Caki2 (cell line): ENCODE measurements at regions not wholly inside any gene's neighbourhood (a gene's known extent, or its start where the extent isn't known, plus 50 kb on each side); places are given as distances from the start of the nearest gene placed in this dataset.

Source experiments
- DNase-seq: peaks from one replicate; pipeline ENCODE4 v3.0.0-alpha.2; 2015; ENCODE audit warnings: low read depth
- in situ Hi-C: cut with HindIII; loops from 2 replicates; pipeline ENCODE4 v1.10.0; 2016; ENCODE audit warnings: low sequenced_read_pairs, low pct_unique_long_range_greater_than_20kb, mixed read lengths

DNA sequence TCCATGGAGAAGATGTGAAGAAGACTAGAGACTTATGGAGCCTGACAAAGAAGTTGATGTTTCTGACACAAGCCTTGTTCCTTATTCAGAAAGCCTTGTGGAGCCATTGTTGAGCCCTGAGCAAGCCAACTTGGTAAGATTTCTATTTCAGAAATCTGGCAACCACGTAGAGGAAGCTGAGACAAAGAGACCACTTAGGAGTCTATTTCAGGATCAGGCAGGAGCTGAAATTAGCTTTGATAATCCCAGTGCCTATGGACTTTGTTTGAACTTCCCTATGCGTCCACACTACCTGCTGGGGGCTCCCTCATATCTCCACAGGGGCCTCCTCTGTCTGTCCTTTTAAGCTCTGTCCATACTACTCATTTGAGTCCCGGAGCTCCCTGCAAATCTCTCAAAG lies 540.0 kb upstream of the GOT2 start:
- in situ Hi-C loops = no loop called here
- DNase-seq = no peak

DNA sequence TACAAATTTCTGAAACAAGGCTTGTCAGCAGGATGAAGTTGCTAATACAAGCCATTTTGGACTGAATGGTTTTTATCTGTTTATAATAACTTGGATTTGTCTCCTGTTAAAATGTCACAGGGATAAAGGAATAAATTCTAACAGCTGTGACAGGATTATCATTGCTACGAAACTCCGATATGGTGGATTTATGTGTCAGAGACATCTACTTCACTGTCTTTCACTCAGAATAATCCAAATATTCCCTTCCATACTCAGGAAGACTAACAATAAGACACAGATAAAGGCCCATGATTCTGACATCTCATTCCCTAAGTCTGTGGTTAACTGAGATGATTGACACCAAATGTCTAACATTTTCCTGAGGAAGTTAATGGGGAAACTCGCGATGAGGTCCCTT lies 529.8 kb upstream of the GOT2 start:
- no peak for DNase-seq
- in situ Hi-C loops = no loop called here

DNA sequence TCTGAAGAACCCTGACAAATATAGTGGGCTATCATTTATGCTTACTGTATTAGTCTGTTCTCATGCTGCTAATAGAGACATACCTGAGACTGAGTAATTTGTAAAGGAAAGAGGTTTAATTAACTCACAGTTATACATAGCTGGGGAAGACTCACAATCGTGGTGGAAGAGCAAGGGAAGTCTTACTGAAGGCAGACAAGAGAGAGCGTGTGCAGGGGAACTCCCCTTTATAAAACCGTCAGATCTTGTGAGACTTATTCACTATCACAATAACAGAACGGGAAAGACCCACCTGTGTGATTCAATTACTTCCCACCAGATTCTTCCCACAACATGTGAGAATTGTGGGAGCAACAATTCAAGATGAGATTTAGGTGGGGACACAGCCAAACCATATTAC lies 526.8 kb upstream of the GOT2 start:
- in situ Hi-C loops = no loop called here
- no peak for DNase-seq

GRCh38 chr16:59259950-59260319 lies 525.8 kb upstream of the GOT2 start:
- in situ Hi-C loops = no loop called here
- DNase-seq = no peak

GRCh38 chr16:59259074-59259949 lies 525.2 kb upstream of the GOT2 start:
- in situ Hi-C loops = no loop called here

GRCh38 chr16:59252317-59252716 lies 518.2 kb upstream of the GOT2 start:
- in situ Hi-C loops = no loop called here
- DNase-seq = no peak

More at GRCh38 chr16:59259074-59259949, 525.2 kb upstream of the GOT2 start:
- DNase-seq = no peak

- in situ Hi-C loops = no loop called here
- no peak for DNase-seq
Observed at GRCh38 chr16:59249011-59249410, 514.9 kb upstream of the GOT2 start.

GRCh38 chr16:59242556-59242955 lies 508.4 kb upstream of the GOT2 start:
- in situ Hi-C loops = no loop called here
- DNase-seq = no peak

DNA sequence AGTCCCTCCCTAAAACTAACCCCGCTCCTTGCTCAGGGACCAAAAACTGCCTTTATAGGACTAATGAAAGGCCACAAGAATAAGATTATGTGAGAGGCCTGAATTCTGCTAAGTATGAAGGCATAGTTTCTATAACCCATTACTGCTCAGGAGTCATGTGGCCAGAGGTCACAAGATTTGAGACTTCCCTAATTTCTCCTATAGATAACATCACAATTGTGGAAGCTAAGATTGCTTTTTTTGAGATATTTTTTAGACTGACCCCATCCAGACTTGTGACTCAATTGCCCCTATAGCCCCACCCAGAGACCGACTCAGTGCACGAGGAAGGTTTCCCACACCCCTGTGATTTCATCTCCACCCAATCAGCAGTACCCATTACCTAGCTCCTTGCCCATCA lies 504.1 kb upstream of the GOT2 start:
- in situ Hi-C loops = no loop called here
- DNase-seq = no peak

- in situ Hi-C loops = no loop called here
- DNase-seq = no peak
Observed at GRCh38 chr16:59236804-59237458, 502.8 kb upstream of the GOT2 start.

- DNase-seq = no peak
- in situ Hi-C loops = no loop called here
Observed at GRCh38 chr16:59224401-59224800, 490.3 kb upstream of the GOT2 start.

DNA sequence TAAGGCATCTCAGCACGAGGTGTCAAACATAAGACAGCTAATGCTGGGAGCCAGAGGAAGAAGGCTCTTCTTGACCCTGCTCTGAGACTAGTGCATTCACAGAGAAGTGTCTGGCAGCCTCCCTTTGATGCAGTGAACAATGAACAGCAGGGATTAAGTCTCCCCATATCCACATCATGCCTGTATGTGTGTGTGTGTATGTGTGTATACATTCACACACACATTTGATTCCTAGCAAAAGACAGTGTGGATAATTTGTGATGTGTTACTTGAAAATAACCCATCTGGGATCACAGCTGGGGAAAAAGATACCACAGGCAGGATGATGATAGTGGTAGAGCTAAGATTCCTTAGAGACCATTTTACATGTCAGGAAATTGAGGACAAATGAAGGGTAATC lies 485.9 kb upstream of the GOT2 start:
- in situ Hi-C loops = no loop called here

GRCh38 chr16:59216291-59216690 lies 482.2 kb upstream of the GOT2 start:
- in situ Hi-C loops = no loop called here
- no peak for DNase-seq

More for the DNA sequence above, 485.9 kb upstream of the GOT2 start:
- no peak for DNase-seq

GRCh38 chr16:59214455-59214854 lies 480.3 kb upstream of the GOT2 start:
- in situ Hi-C loops = no loop called here
- no peak for DNase-seq

GRCh38 chr16:59213952-59214351 lies 479.8 kb upstream of the GOT2 start:
- no peak for DNase-seq
- in situ Hi-C loops = no loop called here

GRCh38 chr16:59212492-59213024 lies 478.4 kb upstream of the GOT2 start:
- in situ Hi-C loops = no loop called here

GRCh38 chr16:59210955-59211541 lies 476.9 kb upstream of the GOT2 start:
- in situ Hi-C loops = no loop called here
- DNase-seq = peak; percentile 77

More at GRCh38 chr16:59212492-59213024, 478.4 kb upstream of the GOT2 start:
- no peak for DNase-seq

GRCh38 chr16:59205403-59205802 lies 471.3 kb upstream of the GOT2 start:
- in situ Hi-C loops = no loop called here

DNA sequence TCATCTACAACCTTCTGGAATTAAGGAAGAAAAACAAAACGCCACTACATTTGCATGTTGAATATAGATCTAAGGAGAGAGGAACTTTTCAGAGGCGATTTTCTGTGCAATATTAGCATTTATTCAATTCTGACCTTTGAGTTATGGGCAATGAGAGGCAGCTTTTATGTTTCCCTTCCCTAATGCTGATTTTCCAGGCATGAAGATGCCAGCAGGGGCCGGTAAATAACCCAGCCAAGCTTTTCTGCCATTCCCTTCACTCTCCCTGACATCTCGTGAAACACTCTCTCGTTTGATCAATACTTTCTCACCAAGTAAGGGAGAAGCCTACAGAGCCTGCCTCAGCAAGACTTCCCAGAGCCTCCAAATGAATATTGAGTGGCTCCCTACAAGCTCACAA lies 470.5 kb upstream of the GOT2 start:
- in situ Hi-C loops = no loop called here
- DNase-seq = no peak

More at GRCh38 chr16:59205403-59205802, 471.3 kb upstream of the GOT2 start:
- DNase-seq = no peak
